Activated CD4-positive, alpha-beta memory T cell treated with anti-CD3 and anti-CD28 coated beads for 36 hours (primary cell): ENCODE measurements at regions not wholly inside any gene's neighbourhood (a gene's known extent, or its start where the extent isn't known, plus 50 kb on each side); places are given as distances from the start of the nearest gene placed in this dataset.

Experiments used
- CTCF ChIA-PET: fragments of 350-600 bp; sonication (Branson Sonifier 250); formaldehyde crosslinking; loops from one replicate; lab custom pipeline; 2021; ENCODE audit warnings: antibody characterized with exemption, inconsistent platforms; lab: Charles Lee
- POLR2A ChIA-PET: fragments of 350-600 bp; sonication (Branson Sonifier 250); formaldehyde crosslinking; loops from one replicate; lab custom pipeline; 2021; ENCODE audit warnings: antibody characterized with exemption; lab: Charles Lee
- DNase-seq: peaks from one replicate; pipeline ENCODE4 v3.0.0-alpha.2; 2020
- H3K27ac Mint-ChIP-seq: one replicate; pipeline ENCODE4 v1.8.0; 2021; ENCODE audit warnings: mixed read lengths
- H3K27me3 Mint-ChIP-seq: one replicate; pipeline ENCODE4 v1.8.0; 2021; ENCODE audit warnings: mixed read lengths
- H3K36me3 Mint-ChIP-seq: one replicate; pipeline ENCODE4 v1.8.0; 2021; ENCODE audit warnings: mixed read lengths
- H3K4me1 Mint-ChIP-seq: one replicate; pipeline ENCODE4 v1.8.0; 2021; ENCODE audit warnings: low read depth, mixed read lengths
- H3K4me3 Mint-ChIP-seq: one replicate; pipeline ENCODE4 v1.8.0; 2021; ENCODE audit warnings: mild to moderate bottlenecking, mixed read lengths
- H3K9me3 Mint-ChIP-seq: one replicate; pipeline ENCODE4 v1.8.0; 2021; ENCODE audit warnings: mixed read lengths
- intact Hi-C: fragments of 100-400 bp; cut with micrococcal nuclease; formaldehyde crosslinking; loops from one replicate; pipeline ENCODE4 v1.15.1; 2023

GRCh38 chr4:24672880-24673279 is 88.5 kb upstream of the DHX15 start:
- intact Hi-C loops = no loop called here
- no peak for DNase-seq
- Mint-ChIP-seq H3K27ac (no peak overlapping the region), H3K4me1 (no peaks in the 10 kb centered on the region), H3K27me3 (peaks cover 2% of the 10 kb centered on the region), H3K9me3 (peaks cover 8% of the 10 kb centered on the region), H3K4me3 (no peak overlapping the region), H3K36me3 (no peaks in the 10 kb centered on the region)
- ChIA-PET CTCF (no interaction called here), POLR2A (no interaction called here)

GRCh38 chr4:24674279-24674678 is 89.9 kb upstream of the DHX15 start:
- Mint-ChIP-seq H3K4me3 (no peak overlapping the region), H3K4me1 (no peaks in the 10 kb centered on the region), H3K9me3 (peaks cover 8% of the 10 kb centered on the region), H3K27ac (no peak overlapping the region), H3K27me3 (peaks cover 2% of the 10 kb centered on the region), H3K36me3 (no peaks in the 10 kb centered on the region)
- ChIA-PET POLR2A (no interaction called here), CTCF (no interaction called here)
- intact Hi-C loops = no loop called here
- DNase-seq = no peak

- Mint-ChIP-seq H3K4me1 (no peaks in the 10 kb centered on the region), H3K4me3 (no peak overlapping the region), H3K9me3 (peaks cover 8% of the 10 kb centered on the region), H3K27me3 (peaks cover 10% of the 10 kb centered on the region), H3K27ac (no peak overlapping the region), H3K36me3 (no peaks in the 10 kb centered on the region)
- intact Hi-C loops = no loop called here
- ChIA-PET POLR2A (no interaction called here), CTCF (no interaction called here)
- DNase-seq = no peak
Measured at GRCh38 chr4:24675721-24676389, 91.5 kb upstream of the DHX15 start.

- H3K27ac Mint-ChIP-seq = no peak overlapping the region
- H3K27me3 Mint-ChIP-seq = peaks cover 19% of the 10 kb centered on the region
- H3K36me3 Mint-ChIP-seq = no peaks in the 10 kb centered on the region
- peaks cover 8% of the 10 kb centered on the region for H3K9me3 Mint-ChIP-seq
- intact Hi-C loops = no loop called here
- H3K4me1 Mint-ChIP-seq = no peaks in the 10 kb centered on the region
- POLR2A ChIA-PET = no interaction called here
- DNase-seq = no peak
- CTCF ChIA-PET = no interaction called here
- no peak overlapping the region for H3K4me3 Mint-ChIP-seq
Measured at GRCh38 chr4:24677909-24678308, 93.6 kb upstream of the DHX15 start.

GRCh38 chr4:24680746-24681448 is 96.5 kb upstream of the DHX15 start:
- Mint-ChIP-seq H3K4me3 (no peak overlapping the region), H3K9me3 (peaks cover 7% of the 10 kb centered on the region), H3K36me3 (no peaks in the 10 kb centered on the region), H3K27ac (no peak overlapping the region), H3K4me1 (no peaks in the 10 kb centered on the region), H3K27me3 (peaks cover 19% of the 10 kb centered on the region)
- POLR2A ChIA-PET = no interaction called here
- DNase-seq = no peak
- intact Hi-C loops = no loop called here
- CTCF ChIA-PET = interaction anchor here (0.6 kb wide), 1 partner anchor 17 kb away, joined by 3 read pairs; no protein-coding TSS in a partner anchor

- ChIA-PET CTCF (no interaction called here), POLR2A (no interaction called here)
- Mint-ChIP-seq H3K9me3 (no peaks in the 10 kb centered on the region), H3K36me3 (no peaks in the 10 kb centered on the region), H3K27ac (no peak overlapping the region), H3K4me3 (no peak overlapping the region), H3K4me1 (no peaks in the 10 kb centered on the region), H3K27me3 (peaks cover 17% of the 10 kb centered on the region)
- intact Hi-C loops = no loop called here
- DNase-seq = no peak
Measured at GRCh38 chr4:24683116-24683515, 98.8 kb upstream of the DHX15 start.

- POLR2A ChIA-PET = no interaction called here
- Mint-ChIP-seq H3K36me3 (no peaks in the 10 kb centered on the region), H3K9me3 (no peaks in the 10 kb centered on the region), H3K27me3 (peaks cover 4% of the 10 kb centered on the region), H3K4me1 (no peaks in the 10 kb centered on the region), H3K4me3 (no peak overlapping the region), H3K27ac (no peak overlapping the region)
- CTCF ChIA-PET = interaction anchor here (0.6 to 1.9 kb wide), 3 partner anchors 199 to 216 kb away, joined by 3 to 12 read pairs (median 4); no protein-coding TSS in a partner anchor
- intact Hi-C loops = loop anchor here (1.0 to 5.0 kb wide), 2 partner anchors 199 to 215 kb away; no protein-coding TSS in a partner anchor
- peak; percentile 47 for DNase-seq
Measured at GRCh38 chr4:24686866-24687692, 102.7 kb upstream of the DHX15 start.

- no peaks in the 10 kb centered on the region for H3K27me3 Mint-ChIP-seq
- ChIA-PET POLR2A (no interaction called here), CTCF (interaction anchor here (1.1 to 1.9 kb wide), 2 partner anchors 10 to 200 kb away, joined by 4 to 12 read pairs; no protein-coding TSS in a partner anchor)
- H3K9me3 Mint-ChIP-seq = peaks cover 4% of the 10 kb centered on the region
- no peaks in the 10 kb centered on the region for H3K4me1 Mint-ChIP-seq
- intact Hi-C loops = loop anchor here (5.0 kb wide), 1 partner anchor 216 kb away; no protein-coding TSS in a partner anchor
- H3K4me3 Mint-ChIP-seq = no peak overlapping the region
- DNase-seq = no peak
- H3K36me3 Mint-ChIP-seq = no peaks in the 10 kb centered on the region
- H3K27ac Mint-ChIP-seq = no peak overlapping the region
Measured at GRCh38 chr4:24688453-24688852, 104.1 kb upstream of the DHX15 start.

- POLR2A ChIA-PET = no interaction called here
Measured at GRCh38 chr4:24689212-24689611, 104.9 kb upstream of the DHX15 start.

GRCh38 chr4:24690436-24690835 is 104.9 kb upstream of the SOD3 start:
- no peaks in the 10 kb centered on the region for H3K4me1 Mint-ChIP-seq
- no peak for DNase-seq
- intact Hi-C loops = no loop called here
- no peak overlapping the region for H3K4me3 Mint-ChIP-seq
- POLR2A ChIA-PET = no interaction called here
- CTCF ChIA-PET = interaction anchor here (1.3 kb wide), 1 partner anchor 138 kb away, joined by 3 read pairs; no protein-coding TSS in a partner anchor
- H3K27ac Mint-ChIP-seq = no peak overlapping the region
- no peaks in the 10 kb centered on the region for H3K27me3 Mint-ChIP-seq
- no peaks in the 10 kb centered on the region for H3K36me3 Mint-ChIP-seq
- peaks cover 4% of the 10 kb centered on the region for H3K9me3 Mint-ChIP-seq

More at GRCh38 chr4:24689212-24689611, 104.9 kb upstream of the DHX15 start:
- H3K4me3 Mint-ChIP-seq = no peak overlapping the region
- no peaks in the 10 kb centered on the region for H3K36me3 Mint-ChIP-seq
- H3K27ac Mint-ChIP-seq = no peak overlapping the region
- no peaks in the 10 kb centered on the region for H3K27me3 Mint-ChIP-seq
- H3K4me1 Mint-ChIP-seq = no peaks in the 10 kb centered on the region
- intact Hi-C loops = loop anchor here (5.0 kb wide), 1 partner anchor 217 kb away; no protein-coding TSS in a partner anchor
- CTCF ChIA-PET = interaction anchor here (1.3 kb wide), 1 partner anchor 137 kb away, joined by 3 read pairs; no protein-coding TSS in a partner anchor
- H3K9me3 Mint-ChIP-seq = peaks cover 4% of the 10 kb centered on the region
- no peak for DNase-seq

GRCh38 chr4:24693636-24694035 is 101.7 kb upstream of the SOD3 start:
- no peak overlapping the region for H3K4me3 Mint-ChIP-seq
- H3K36me3 Mint-ChIP-seq = no peaks in the 10 kb centered on the region
- ChIA-PET POLR2A (no interaction called here), CTCF (no interaction called here)
- intact Hi-C loops = no loop called here
- peaks cover 4% of the 10 kb centered on the region for H3K9me3 Mint-ChIP-seq
- no peaks in the 10 kb centered on the region for H3K4me1 Mint-ChIP-seq
- no peaks in the 10 kb centered on the region for H3K27me3 Mint-ChIP-seq
- H3K27ac Mint-ChIP-seq = no peak overlapping the region
- no peak for DNase-seq

GRCh38 chr4:24700118-24700517 is 95.3 kb upstream of the SOD3 start:
- no peaks in the 10 kb centered on the region for H3K4me1 Mint-ChIP-seq
- no peak for DNase-seq
- intact Hi-C loops = no loop called here
- no peak overlapping the region for H3K4me3 Mint-ChIP-seq
- peaks cover 1% of the 10 kb centered on the region for H3K27me3 Mint-ChIP-seq
- no peak overlapping the region for H3K27ac Mint-ChIP-seq
- ChIA-PET CTCF (no interaction called here), POLR2A (no interaction called here)
- no peaks in the 10 kb centered on the region for H3K9me3 Mint-ChIP-seq
- H3K36me3 Mint-ChIP-seq = no peaks in the 10 kb centered on the region
